Suppressor macrophage treated with lipopolysaccharide for 4 hours (primary cell): ENCODE measurements at regions not wholly inside any gene's neighbourhood (a gene's known extent, or its start where the extent isn't known, plus 50 kb on each side); places are given as distances from the start of the nearest gene placed in this dataset.
"Not testable (repeated sequence)": the region's sequence is repeated elsewhere in the genome, so short reads cannot be mapped to it uniquely, and the experiment has no call there.

Source experiments
- DNase-seq: peaks from one replicate; pipeline ENCODE4 v3.0.0-alpha.2; 2020

GRCh38 chr20:43836790-43837189, 77.9 kb upstream of the TOX2 start:
- DNase-seq = no peak

- no peak for DNase-seq
Observed at GRCh38 chr20:43835944-43836508, 78.6 kb upstream of the TOX2 start.

GRCh38 chr20:43833511-43834395, 80.9 kb upstream of the TOX2 start:
- no peak for DNase-seq

GRCh38 chr20:43832961-43833360, 81.7 kb upstream of the TOX2 start:
- DNase-seq = no peak

- no peak for DNase-seq
Observed at GRCh38 chr20:43832096-43832816, 82.4 kb upstream of the TOX2 start.

- DNase-seq = no peak
Observed at GRCh38 chr20:43831481-43832065, 83.1 kb upstream of the TOX2 start.

- DNase-seq = no peak
Observed at GRCh38 chr20:43830883-43831282, 83.8 kb upstream of the TOX2 start.

GRCh38 chr20:43829951-43830690, 84.5 kb upstream of the TOX2 start:
- DNase-seq = no peak

GRCh38 chr20:43827940-43828562, 86.6 kb upstream of the TOX2 start:
- no peak for DNase-seq

GRCh38 chr20:43826943-43827342, 87.7 kb upstream of the TOX2 start:
- DNase-seq = not testable (repeated sequence)

- no peak for DNase-seq
Observed at GRCh38 chr20:43825581-43825980, 89.1 kb upstream of the TOX2 start.

GRCh38 chr20:43825051-43825402, 89.6 kb upstream of the TOX2 start:
- no peak for DNase-seq

- DNase-seq = no peak
Observed at GRCh38 chr20:43824309-43825050, 90.2 kb upstream of the TOX2 start.

- DNase-seq = no peak
Observed at GRCh38 chr20:43821795-43822194, 92.9 kb upstream of the TOX2 start.

GRCh38 chr20:43820731-43821330, 93.8 kb upstream of the TOX2 start:
- no peak for DNase-seq

- DNase-seq = no peak
Observed at GRCh38 chr20:43812216-43812615, 85.4 kb upstream of the GTSF1L start.

GRCh38 chr20:43809206-43809819, 82.5 kb upstream of the GTSF1L start:
- DNase-seq = no peak

- DNase-seq = no peak
Observed at GRCh38 chr20:43804781-43805180, 78.0 kb upstream of the GTSF1L start.

- no peak for DNase-seq
Observed at GRCh38 chr20:43803276-43803675, 76.5 kb upstream of the GTSF1L start.

- no peak for DNase-seq
Observed at GRCh38 chr20:43800186-43800585, 73.4 kb upstream of the GTSF1L start.

- no peak for DNase-seq
Observed at GRCh38 chr20:43799741-43800140, 72.9 kb upstream of the GTSF1L start.
